Esophagus squamous epithelium (tissue), 4 donors: ENCODE measurements at regions not wholly inside any gene's neighbourhood (a gene's known extent, or its start where the extent isn't known, plus 50 kb on each side); places are given as distances from the start of the nearest gene placed in this dataset.

Source experiments
- CTCF ChIP-seq, 6 experiments: fragments of 450-650 bp in 4 of 6; fragments of 200-600 bp in 2 of 6; sonication (generic) in 2 of 6; IDR thresholded peaks; one replicate each; pipeline ENCODE4 v1.5.1; 2016 to 2019; ENCODE audit warnings: antibody characterized with exemption in 6 of 6, mild to moderate bottlenecking in 4 of 6, moderate library complexity in 4 of 6
- POLR2A ChIP-seq, 4 donors: fragments of 450-650 bp; IDR thresholded peaks; one replicate each; pipeline ENCODE4 v1.6.1; 2017; ENCODE audit warnings: antibody characterized with exemption in 4 of 4, mild to moderate bottlenecking in 4 of 4, moderate library complexity in 3 of 4

- TF ChIP-seq CTCF (IDR thresholded peaks at IDR 0.05) (no peak), POLR2A (IDR thresholded peaks at IDR 0.05) (no peak)
Measured at GRCh38 chr12:91455321-91455720, 272.7 kb upstream of the DCN start.
